ENCODE measurements at regions not wholly inside any gene's neighbourhood (a gene's known extent, or its start where the extent isn't known, plus 50 kb on each side); places are given as distances from the start of the nearest gene placed in this dataset.

- TF ChIP-seq CTCF (conservative IDR thresholded peaks at IDR 0.05): no peak
- no peak for TF ChIP-seq ZFX (IDR thresholded peaks at IDR 0.05)
Observed at GRCh38 chr15:54810496-54810895, 386.2 kb downstream of the RSL24D1 start.
